OCI-LY1 (cell line): ENCODE measurements at regions not wholly inside any gene's neighbourhood (a gene's known extent, or its start where the extent isn't known, plus 50 kb on each side); places are given as distances from the start of the nearest gene placed in this dataset.

Source experiments
- H2AFZ ChIP-seq: fragments of 200-600 bp; sonication (generic), shearing (Covaris generic); 2 replicates; pipeline ENCODE4 v1.6.0; 2014; ENCODE audit warnings: antibody characterized with exemption, mild to moderate bottlenecking, low read length
- H3F3A ChIP-seq: fragments of 200-600 bp; sonication (generic), shearing (Covaris generic); 2 replicates; pipeline ENCODE4 v1.6.0; 2014; ENCODE audit warnings: mild to moderate bottlenecking, antibody characterized with exemption, low read length, moderate library complexity; ENCODE audit not compliant: insufficient read depth
- H3K27ac ChIP-seq: fragments of 200-600 bp; sonication (generic); 2 replicates; pipeline ENCODE4 v1.5.1; 2014; ENCODE audit warnings: low read length, mixed run types, mild to moderate bottlenecking, low read depth; ENCODE audit not compliant: poor library complexity, severe bottlenecking
- H3K27me3 ChIP-seq: fragments of 200-600 bp; sonication (generic); 2 replicates; pipeline ENCODE4 v1.6.0; 2014; ENCODE audit warnings: antibody characterized with exemption, mild to moderate bottlenecking, low read length, moderate library complexity; ENCODE audit not compliant: insufficient read depth
- H3K36me3 ChIP-seq: fragments of 200-600 bp; sonication (generic); 2 replicates; pipeline ENCODE4 v1.6.1; 2014; ENCODE audit warnings: mild to moderate bottlenecking, antibody characterized with exemption, low read length, moderate library complexity, mixed read lengths; ENCODE audit not compliant: insufficient read depth
- H3K4me1 ChIP-seq: fragments of 200-600 bp; sonication (generic); 2 replicates; pipeline ENCODE4 v1.5.1; 2014; ENCODE audit warnings: mild to moderate bottlenecking, low read length, moderate library complexity; ENCODE audit not compliant: insufficient read depth, severe bottlenecking
- H3K4me2 ChIP-seq: fragments of 200-600 bp; sonication (generic), shearing (Covaris generic); 2 replicates; pipeline ENCODE4 v1.6.1; 2014; ENCODE audit warnings: low read length
- H3K4me3 ChIP-seq: fragments of 200-600 bp; sonication (generic); 2 replicates; pipeline ENCODE4 v1.5.1; 2014; ENCODE audit warnings: low read length, low read depth, mild to moderate bottlenecking, mixed read lengths; ENCODE audit not compliant: poor library complexity, severe bottlenecking
- H3K79me2 ChIP-seq: fragments of 200-600 bp; shearing (Covaris generic); 2 replicates; pipeline ENCODE4 v1.6.1; 2016; ENCODE audit warnings: mixed run types, low read length, mixed read lengths; ENCODE audit not compliant: insufficient read depth
- H3K9ac ChIP-seq: fragments of 200-600 bp; sonication (generic), shearing (Covaris generic); 2 replicates; pipeline ENCODE4 v1.6.1; 2014; ENCODE audit warnings: mild to moderate bottlenecking, low read length, mixed read lengths
- H3K9me2 ChIP-seq: fragments of 200-600 bp; sonication (generic), shearing (Covaris generic); 2 replicates; pipeline ENCODE4 v1.6.1; 2014; ENCODE audit warnings: low read depth, mild to moderate bottlenecking, low read length, mixed read lengths
- H3K9me3 ChIP-seq: fragments of 200-600 bp; shearing (Covaris generic); 2 replicates; pipeline ENCODE4 v1.6.1; 2014; ENCODE audit warnings: low read length, mixed read lengths
- H4K20me1 ChIP-seq: fragments of 200-600 bp; sonication (generic), shearing (Covaris generic); 2 replicates; pipeline ENCODE4 v1.6.0; 2016; ENCODE audit warnings: mild to moderate bottlenecking, low read length; ENCODE audit not compliant: insufficient read depth
- EZH2 ChIP-seq: fragments of 200-600 bp; sonication (generic), shearing (Covaris generic); IDR thresholded peaks from 2 replicates; pipeline ENCODE4 v1.8.0; 2017; ENCODE audit warnings: borderline replicate concordance, mixed run types, mild to moderate bottlenecking, antibody characterized with exemption, low read length, moderate library complexity, mixed read lengths
- TF ChIP-seq, protein P1 (sequence below): fragments of 200-600 bp; sonication (generic), shearing (Covaris generic); IDR thresholded peaks from 2 replicates; pipeline ENCODE4 v1.5.1; 2017; ENCODE audit warnings: mild to moderate bottlenecking, antibody characterized with exemption, low read length, moderate library complexity, mixed read lengths

DNA sequence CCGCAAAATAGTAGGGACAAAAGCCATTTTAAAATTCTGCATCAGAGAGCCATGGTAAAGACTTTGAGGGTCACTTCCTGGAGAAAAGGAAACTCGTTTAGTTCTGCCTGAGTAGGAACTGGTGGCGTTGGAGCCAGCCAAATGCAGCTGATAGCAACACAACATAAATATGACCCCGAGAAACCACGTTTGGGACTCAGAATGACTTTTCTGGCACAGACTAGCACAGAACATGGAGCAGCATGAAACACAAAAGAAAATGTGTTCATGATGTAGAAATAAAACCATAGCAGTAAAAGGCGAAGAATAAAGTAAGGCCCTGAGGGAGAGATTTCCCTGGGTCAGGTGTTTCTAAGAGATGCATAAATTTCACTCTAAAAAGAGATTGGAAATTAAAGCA, 149.2 kb upstream of the KLHL29 start:
- no peak overlapping the region for H3K4me3 ChIP-seq
- no peaks in the 10 kb centered on the region for H3K27me3 ChIP-seq
- H3K79me2 ChIP-seq: no peaks in the 10 kb centered on the region
- H3K9me3 ChIP-seq: no peaks in the 10 kb centered on the region
- H2AFZ ChIP-seq: no peak overlapping the region
- H3K4me1 ChIP-seq: no peaks in the 10 kb centered on the region
- no peaks in the 10 kb centered on the region for H3F3A ChIP-seq
- no peaks in the 10 kb centered on the region for H3K36me3 ChIP-seq
- no peak overlapping the region for H3K4me2 ChIP-seq
- H3K9ac ChIP-seq: no peak overlapping the region
- no peaks in the 10 kb centered on the region for H3K9me2 ChIP-seq
- H3K27ac ChIP-seq: no peak overlapping the region
- no peaks in the 10 kb centered on the region for H4K20me1 ChIP-seq
- TF ChIP-seq, protein P1, sequence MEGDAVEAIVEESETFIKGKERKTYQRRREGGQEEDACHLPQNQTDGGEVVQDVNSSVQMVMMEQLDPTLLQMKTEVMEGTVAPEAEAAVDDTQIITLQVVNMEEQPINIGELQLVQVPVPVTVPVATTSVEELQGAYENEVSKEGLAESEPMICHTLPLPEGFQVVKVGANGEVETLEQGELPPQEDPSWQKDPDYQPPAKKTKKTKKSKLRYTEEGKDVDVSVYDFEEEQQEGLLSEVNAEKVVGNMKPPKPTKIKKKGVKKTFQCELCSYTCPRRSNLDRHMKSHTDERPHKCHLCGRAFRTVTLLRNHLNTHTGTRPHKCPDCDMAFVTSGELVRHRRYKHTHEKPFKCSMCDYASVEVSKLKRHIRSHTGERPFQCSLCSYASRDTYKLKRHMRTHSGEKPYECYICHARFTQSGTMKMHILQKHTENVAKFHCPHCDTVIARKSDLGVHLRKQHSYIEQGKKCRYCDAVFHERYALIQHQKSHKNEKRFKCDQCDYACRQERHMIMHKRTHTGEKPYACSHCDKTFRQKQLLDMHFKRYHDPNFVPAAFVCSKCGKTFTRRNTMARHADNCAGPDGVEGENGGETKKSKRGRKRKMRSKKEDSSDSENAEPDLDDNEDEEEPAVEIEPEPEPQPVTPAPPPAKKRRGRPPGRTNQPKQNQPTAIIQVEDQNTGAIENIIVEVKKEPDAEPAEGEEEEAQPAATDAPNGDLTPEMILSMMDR: no peak
- no peak for TF ChIP-seq EZH2

DNA sequence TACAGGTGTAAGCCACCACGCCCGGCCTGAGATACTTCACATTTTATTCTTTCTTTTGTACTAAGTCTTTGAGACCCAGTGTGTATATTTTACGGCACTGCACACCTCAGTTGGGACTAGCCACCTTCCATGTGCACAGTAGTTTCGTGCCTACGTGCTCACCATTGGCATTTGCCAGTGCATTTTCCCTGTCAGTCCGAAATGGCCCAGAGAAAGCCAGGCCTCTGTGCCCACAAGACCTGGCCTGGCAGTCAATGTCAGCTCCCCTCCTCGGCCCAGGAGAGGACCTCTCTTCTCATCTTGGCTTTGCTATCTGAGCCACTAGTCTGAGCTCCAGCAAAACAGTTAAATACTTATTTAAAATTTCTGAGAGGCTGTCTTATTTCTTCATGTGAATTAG, 147.8 kb upstream of the KLHL29 start:
- H3K4me3 ChIP-seq: no peak overlapping the region
- TF ChIP-seq, protein P1: no peak
- TF ChIP-seq EZH2: no peak
- no peaks in the 10 kb centered on the region for H3F3A ChIP-seq
- no peaks in the 10 kb centered on the region for H3K9me2 ChIP-seq
- H3K36me3 ChIP-seq: no peaks in the 10 kb centered on the region
- no peaks in the 10 kb centered on the region for H4K20me1 ChIP-seq
- H3K79me2 ChIP-seq: no peaks in the 10 kb centered on the region
- H3K9ac ChIP-seq: no peak overlapping the region
- H2AFZ ChIP-seq: no peak overlapping the region
- H3K27me3 ChIP-seq: no peaks in the 10 kb centered on the region
- no peak overlapping the region for H3K4me2 ChIP-seq
- no peaks in the 10 kb centered on the region for H3K4me1 ChIP-seq
- no peaks in the 10 kb centered on the region for H3K9me3 ChIP-seq
- H3K27ac ChIP-seq: no peak overlapping the region

DNA sequence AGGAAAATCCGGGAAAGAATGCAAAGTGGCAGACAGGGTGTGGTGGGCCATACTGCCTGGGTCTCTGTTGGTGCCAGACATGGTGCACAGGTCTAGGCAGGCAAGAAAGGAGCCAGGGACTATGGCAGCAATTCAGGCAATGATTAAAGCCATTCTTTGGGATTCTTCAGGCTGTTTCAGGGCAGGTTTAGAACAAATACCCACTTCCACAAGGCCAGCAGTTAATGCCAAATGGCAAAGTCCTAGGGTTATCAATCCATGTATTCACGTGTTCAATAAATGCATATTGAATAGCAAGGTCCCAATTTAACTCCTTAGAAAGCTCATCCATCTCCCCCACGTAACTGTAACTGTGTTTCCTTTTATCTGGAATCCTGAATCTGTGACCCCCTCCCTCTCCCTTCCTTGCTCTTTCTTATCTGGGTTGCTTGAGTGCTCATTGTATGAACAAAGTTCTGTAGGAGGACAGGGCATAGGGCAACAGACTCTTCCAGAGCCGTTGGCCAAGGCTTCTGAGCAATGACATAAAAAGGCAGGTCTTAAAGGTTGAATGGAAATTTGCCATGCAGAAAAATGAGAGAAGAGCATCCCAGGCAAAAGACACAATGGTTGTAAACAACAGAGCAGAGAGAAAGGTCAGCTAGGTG, 146.8 kb upstream of the KLHL29 start:
- no peaks in the 10 kb centered on the region for H3K27me3 ChIP-seq
- no peaks in the 10 kb centered on the region for H3K4me1 ChIP-seq
- no peaks in the 10 kb centered on the region for H3F3A ChIP-seq
- H3K9ac ChIP-seq: no peak overlapping the region
- no peaks in the 10 kb centered on the region for H3K79me2 ChIP-seq
- no peak overlapping the region for H3K4me2 ChIP-seq
- no peaks in the 10 kb centered on the region for H4K20me1 ChIP-seq
- TF ChIP-seq, protein P1: no peak
- TF ChIP-seq EZH2: no peak
- no peak overlapping the region for H2AFZ ChIP-seq
- no peaks in the 10 kb centered on the region for H3K9me2 ChIP-seq
- H3K36me3 ChIP-seq: no peaks in the 10 kb centered on the region
- no peaks in the 10 kb centered on the region for H3K9me3 ChIP-seq
- H3K4me3 ChIP-seq: no peak overlapping the region
- no peak overlapping the region for H3K27ac ChIP-seq
